IMR-90 (cell line): ENCODE measurements at regions not wholly inside any gene's neighbourhood (a gene's known extent, or its start where the extent isn't known, plus 50 kb on each side); places are given as distances from the start of the nearest gene placed in this dataset.

Experiments
- ATAC-seq: fragments of 200-7000 bp; cut with Tn5 transposase; 2 replicates; pipeline ENCODE4 v1.9.1; 2020; ENCODE audit warnings: low read depth, mild to moderate bottlenecking, moderate library complexity
- BruUV-seq: library from RNA; stranded (reverse); fragments of 400-500 nt; replicated peaks from 2 replicates; lab custom pipeline; 2021; lab: Mats Ljungman, UMichigan
- CTCF ChIA-PET: fragments of 300-600 bp; formaldehyde crosslinking; extraction: SDS; loops from one replicate; lab custom pipeline; 2021; ENCODE audit warnings: antibody characterized with exemption; lab: Yijun Ruan, JAX
- POLR2A ChIA-PET: fragments of 300-600 bp; sonication (Branson Sonifier 250); formaldehyde crosslinking; loops from one replicate; lab custom pipeline; 2022; ENCODE audit warnings: antibody characterized with exemption; ENCODE audit not compliant: unreplicated experiment; lab: Charles Lee
- DNase-seq: peaks from one replicate; pipeline ENCODE4 v3.0.0; 2013
- H2AFZ ChIP-seq: replicated peaks from 2 replicates; pipeline ENCODE3; 2013; ENCODE audit warnings: low read length, mild to moderate bottlenecking; ENCODE audit not compliant: poor library complexity
- H2AK5ac ChIP-seq: 2 replicates; pipeline ENCODE4 v1.6.1; 2013; ENCODE audit warnings: low read depth, low read length, inconsistent platforms
- H2AK9ac ChIP-seq: replicated peaks from 2 replicates; pipeline ENCODE3; 2013; ENCODE audit warnings: mild to moderate bottlenecking, low read depth, low read length, moderate library complexity; ENCODE audit not compliant: poor library complexity
- H2BK120ac ChIP-seq: 2 replicates; pipeline ENCODE4 v1.6.1; 2013; ENCODE audit warnings: low read depth, low read length, inconsistent platforms
- H2BK15ac ChIP-seq: 3 replicates; pipeline ENCODE4 v1.6.1; 2013; ENCODE audit warnings: low read depth, low read length, inconsistent platforms
- H2BK20ac ChIP-seq: 2 replicates; pipeline ENCODE4 v1.6.1; 2013; ENCODE audit warnings: low read depth, mild to moderate bottlenecking, inconsistent platforms, low read length, moderate library complexity
- H2BK5ac ChIP-seq: 2 replicates; pipeline ENCODE4 v1.6.1; 2013; ENCODE audit warnings: mild to moderate bottlenecking, low read depth, low read length, inconsistent platforms; ENCODE audit not compliant: poor library complexity, severe bottlenecking
- H3K14ac ChIP-seq: replicated peaks from 2 replicates; pipeline ENCODE4 v1.6.1; 2013; ENCODE audit warnings: low read depth, low read length, inconsistent platforms
- H3K18ac ChIP-seq: 2 replicates; pipeline ENCODE4 v1.6.1; 2013; ENCODE audit warnings: low read depth, low read length, control low read depth
- H3K23ac ChIP-seq: 2 replicates; pipeline ENCODE4 v1.6.1; 2013; ENCODE audit warnings: low read depth, low read length, inconsistent platforms
- H3K27ac ChIP-seq: 2 replicates; pipeline ENCODE4 v1.5.1; 2013; ENCODE audit warnings: mild to moderate bottlenecking, control low read depth, low read length; ENCODE audit not compliant: insufficient read depth
- H3K27me3 ChIP-seq: 2 replicates; pipeline ENCODE4 v1.6.1; 2013; ENCODE audit warnings: low read length; ENCODE audit not compliant: control insufficient read depth, insufficient read depth
- H3K36me3 ChIP-seq: 2 replicates; pipeline ENCODE4 v1.6.1; 2013; ENCODE audit warnings: low read length, mixed read lengths; ENCODE audit not compliant: control insufficient read depth, insufficient read depth
- H3K4ac ChIP-seq: 2 replicates; pipeline ENCODE4 v1.6.1; 2013; ENCODE audit warnings: low read depth, low read length, inconsistent platforms
- H3K4me1 ChIP-seq: 2 replicates; pipeline ENCODE4 v1.6.1; 2013; ENCODE audit warnings: low read length, mixed read lengths; ENCODE audit not compliant: control insufficient read depth, insufficient read depth
- H3K4me2 ChIP-seq: 2 replicates; pipeline ENCODE4 v1.6.1; 2013; ENCODE audit warnings: low read depth, mild to moderate bottlenecking, control low read depth, low read length, moderate library complexity
- H3K4me3 ChIP-seq: 2 replicates; pipeline ENCODE4 v1.5.1; 2013; ENCODE audit warnings: low read depth, mild to moderate bottlenecking, control low read depth, low read length, moderate library complexity; ENCODE audit not compliant: insufficient read depth
- H3K56ac ChIP-seq: 2 replicates; pipeline ENCODE4 v1.6.1; 2013; ENCODE audit warnings: low read length, inconsistent platforms; ENCODE audit not compliant: insufficient read depth; ENCODE audit errors: extremely low read depth
- H3K79me1 ChIP-seq, 2 experiments: 2 replicates each; pipeline ENCODE4 v1.6.1; 2013; ENCODE audit warnings: low read length in 2 of 2, inconsistent platforms in 1 of 2, low read depth in 1 of 2
- H3K9ac ChIP-seq: 2 replicates; pipeline ENCODE4 v1.6.1; 2013; ENCODE audit warnings: low read depth, low read length, control low read depth
- H3K9me1 ChIP-seq: 2 replicates; pipeline ENCODE4 v1.6.1; 2013; ENCODE audit warnings: low read length, inconsistent platforms; ENCODE audit not compliant: insufficient read depth
- H3K9me3 ChIP-seq: 2 replicates; pipeline ENCODE4 v1.6.1; 2013; ENCODE audit warnings: low read length; ENCODE audit not compliant: control insufficient read depth, insufficient read depth
- H4K20me1 ChIP-seq: 2 replicates; pipeline ENCODE4 v1.6.1; 2013; ENCODE audit warnings: low read length, inconsistent platforms; ENCODE audit not compliant: insufficient read depth
- H4K5ac ChIP-seq: 2 replicates; pipeline ENCODE4 v1.6.1; 2013; ENCODE audit warnings: mild to moderate bottlenecking, low read depth, low read length, control low read depth
- H4K8ac ChIP-seq, 2 experiments: 2 replicates each; pipeline ENCODE4 v1.6.1; 2013; ENCODE audit warnings: low read depth in 2 of 2, low read length in 2 of 2, control low read depth in 1 of 2, inconsistent platforms in 1 of 2
- H4K91ac ChIP-seq: 2 replicates; pipeline ENCODE4 v1.6.1; 2013; ENCODE audit warnings: low read depth, low read length, inconsistent platforms; ENCODE audit not compliant: insufficient read depth
- BHLHE40 ChIP-seq: fragments of 150-350 bp; IDR thresholded peaks from 2 replicates; pipeline ENCODE4 v1.6.1; 2016; ENCODE audit warnings: mild to moderate bottlenecking, low read depth, low read length
- MAFK ChIP-seq: IDR thresholded peaks from 2 replicates; pipeline ENCODE4 v1.6.1; 2012; ENCODE audit warnings: low read depth, low read length, improper control_type of control experiment
- RFX5 ChIP-seq: IDR thresholded peaks from 2 replicates; pipeline ENCODE4 v1.8.0; 2012; ENCODE audit warnings: low read depth, mild to moderate bottlenecking, low read length, moderate library complexity
- WGBS, 2 experiments: methylation state at CpG; one replicate each; pipeline versions ENCODE4 v1.1.5 to v1.1.7; 2013; ENCODE audit warnings: missing lambda C conversion rate in 2 of 2; ENCODE audit not compliant: insufficient read length in 1 of 2; ENCODE audit errors: extremely low coverage in 2 of 2; 5-methylcytosine and 5-hydroxymethylcytosine counted together
- dilution Hi-C: fragments of 300-500 bp; cut with HindIII; formaldehyde crosslinking; loops from one replicate; pipeline ENCODE4 v1.14.3; 2018; ENCODE audit warnings: low sequenced_read_pairs; ENCODE audit not compliant: unreplicated experiment
- in situ Hi-C: fragments of 300-500 bp; cut with MboI; formaldehyde crosslinking; loops from 3 replicates; pipeline ENCODE4 v1.14.3; 2019; ENCODE audit warnings: low sequenced_read_pairs, inconsistent platforms, mixed read lengths
- intact Hi-C: fragments of 100-400 bp; cut with micrococcal nuclease; formaldehyde crosslinking; loops from 2 replicates; pipeline ENCODE4 v1.10.0; 2022

DNA sequence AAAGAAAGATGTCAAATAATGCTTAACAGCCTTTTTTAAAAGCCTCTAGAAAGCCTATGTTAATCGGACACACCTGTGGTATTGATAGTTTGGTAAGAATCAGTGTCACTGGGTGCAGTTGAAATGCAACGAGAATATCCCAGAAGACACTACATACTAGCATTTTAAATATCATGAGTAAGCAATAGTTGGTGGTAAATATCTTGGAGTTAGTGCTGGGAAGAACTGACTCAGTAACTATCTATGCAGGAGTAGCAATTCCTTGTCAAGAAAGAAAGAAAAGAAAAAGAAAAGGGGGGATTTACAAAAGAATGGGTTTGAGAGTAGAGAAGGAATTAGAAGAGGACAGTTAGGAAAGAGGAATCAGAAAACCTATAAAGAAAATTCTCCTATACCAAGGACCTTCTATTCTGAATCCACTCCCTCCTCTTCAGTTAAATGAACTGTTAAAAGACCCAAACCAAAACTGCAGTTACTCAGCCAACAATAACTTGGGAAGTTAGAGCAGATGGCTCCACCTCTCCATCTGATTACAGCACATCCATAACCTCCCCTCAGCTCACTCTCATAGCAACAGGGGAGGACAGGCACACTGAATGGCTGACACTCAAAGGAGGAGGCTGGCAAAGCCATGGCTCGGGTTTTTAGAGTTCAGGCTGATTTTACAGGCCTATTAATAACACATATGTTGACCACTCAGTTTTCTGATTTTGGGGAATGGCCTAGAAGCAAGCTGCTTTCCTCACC lies 207.6 kb upstream of the MDFIC2 start:
- Histone ChIP-seq H2BK15ac (no peak overlapping the region), H2BK5ac (no peak overlapping the region), H2BK20ac (no peak overlapping the region), H4K5ac (no peak overlapping the region), H4K20me1 (no peaks in the 10 kb centered on the region), H3K14ac (no peak overlapping the region), H3K4ac (no peak overlapping the region), H2BK120ac (no peak overlapping the region), H3K4me2 (no peak overlapping the region), H3K23ac (no peak overlapping the region), H4K8ac (no peak overlapping the region), H2AFZ (no peak overlapping the region), H3K18ac (no peak overlapping the region), H2AK9ac (no peak overlapping the region), H3K79me1 (no peaks in the 10 kb centered on the region), H3K9me3 (no peaks in the 10 kb centered on the region), H3K9ac (no peak overlapping the region), H3K4me1 (no peaks in the 10 kb centered on the region), H2AK5ac (no peak overlapping the region), H3K27me3 (peaks cover 18% of the 10 kb centered on the region), H4K91ac (no peak overlapping the region), H3K27ac (no peak overlapping the region), H3K36me3 (no peaks in the 10 kb centered on the region), H3K4me3 (no peak overlapping the region), H3K9me1 (no peaks in the 10 kb centered on the region), H3K56ac (no peak overlapping the region)
- intact Hi-C loops (loop anchor here (10.0 kb wide), 1 partner anchor 445 kb away; no protein-coding TSS in a partner anchor), in situ Hi-C loops (no loop called here), dilution Hi-C loops (no loop called here)
- no peak for ATAC-seq
- DNase-seq = peak; percentile 24
- WGBS, 2 experiments = no CpG with 5 or more reads among the region's 3 CpGs
- ChIA-PET CTCF (interaction anchor here (1.0 kb wide), 1 partner anchor 10 kb away, joined by 3 read pairs; no protein-coding TSS in a partner anchor), POLR2A (no interaction called here)
- BruUV-seq = no TSS peak
- TF ChIP-seq BHLHE40 = no peak
- TF ChIP-seq RFX5 = 0 out of 2 replicates have a peak, but pooled peaks have one; percentile 46
- peak; percentile 55 for TF ChIP-seq MAFK
